Activated T-helper 9 cell treated with anti-CD3 and anti-CD28 coated beads, Interleukin-2, amount 50 U/mL, for 16 hours (primary cell): ENCODE measurements at regions not wholly inside any gene's neighbourhood (a gene's known extent, or its start where the extent isn't known, plus 50 kb on each side); places are given as distances from the start of the nearest gene placed in this dataset.
A peak's percentile ranks its signal among the peaks of the same experiment; 100 is the strongest.
"Not testable (repeated sequence)": the region's sequence is repeated elsewhere in the genome, so short reads cannot be mapped to it uniquely, and the experiment has no call there.

Source experiments
- DNase-seq: peaks from one replicate; pipeline ENCODE4 v3.0.0-alpha.2; 2020; ENCODE audit warnings: low read depth

DNA sequence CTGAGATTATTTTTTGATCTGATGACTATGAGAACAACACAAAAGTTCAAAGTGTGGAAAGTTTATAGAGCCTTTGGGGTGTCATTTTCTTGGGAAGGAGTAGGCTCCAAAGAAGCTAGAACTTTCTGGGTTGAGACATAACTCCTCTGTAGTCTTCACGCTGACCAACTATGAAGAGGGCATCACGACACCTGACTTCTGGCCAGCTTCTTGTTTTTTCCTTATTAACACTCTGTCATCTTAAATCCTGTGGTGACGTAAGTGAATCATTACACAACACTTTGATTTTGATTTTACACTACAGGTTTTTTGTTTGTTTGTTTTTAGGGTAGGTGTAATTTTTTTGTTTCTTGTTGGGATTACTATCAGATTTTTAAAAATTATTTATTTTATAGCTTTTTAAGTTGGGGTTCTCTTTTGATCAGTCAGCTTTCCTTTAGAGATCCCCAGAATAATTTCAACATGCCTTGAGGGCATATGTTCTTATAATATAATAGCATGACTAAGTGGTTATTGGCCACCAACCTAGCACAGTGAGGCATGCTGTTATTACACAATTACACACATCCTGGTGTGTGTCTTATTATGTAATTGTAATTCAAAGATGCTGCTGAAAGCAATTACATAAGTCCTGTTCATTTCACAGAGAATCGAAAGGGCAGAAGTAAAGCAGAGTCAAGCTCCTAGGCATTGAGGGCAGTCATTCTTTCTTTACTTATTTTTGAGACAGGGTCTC lies 281.6 kb upstream of the NOTCH2NLA start:
- DNase-seq: not testable (repeated sequence)

DNA sequence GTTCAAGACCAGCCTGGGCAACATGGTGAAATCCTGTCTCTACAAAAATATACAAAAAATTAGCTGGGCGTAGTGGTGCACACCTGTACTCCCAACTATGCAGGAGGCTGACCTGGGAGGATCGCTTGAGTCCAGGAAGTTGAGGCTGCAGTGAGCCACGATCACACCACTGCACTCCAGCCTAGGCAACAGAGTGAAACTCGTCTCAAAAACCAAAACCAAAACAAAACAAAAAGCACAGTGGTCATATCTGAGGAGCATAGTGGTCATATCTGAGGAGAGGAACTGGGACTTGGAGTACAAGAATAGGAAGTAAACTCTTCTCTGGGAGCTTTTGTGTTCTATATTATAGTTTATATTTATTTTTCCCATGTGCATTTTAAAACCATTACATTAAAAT lies 275.3 kb upstream of the NOTCH2NLA start:
- not testable (repeated sequence) for DNase-seq

DNA sequence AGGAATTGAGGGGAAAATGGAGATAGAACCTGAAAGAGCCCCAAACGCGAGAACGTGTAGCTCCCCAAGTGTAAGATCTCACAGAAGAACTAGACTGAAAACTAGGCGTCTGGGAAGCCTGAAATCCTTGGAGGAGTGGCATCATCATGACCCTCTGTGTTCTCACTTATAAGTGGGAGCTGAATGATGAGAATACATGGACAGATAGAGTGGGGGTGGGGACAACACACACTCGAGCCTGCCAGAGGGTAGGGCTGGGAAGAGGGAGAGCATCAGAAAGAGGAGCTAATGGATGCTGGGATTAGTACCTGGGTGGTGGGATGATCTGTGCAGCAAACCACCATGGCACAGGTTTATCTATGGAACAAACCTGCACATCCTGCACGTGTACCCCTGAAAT lies 258.7 kb upstream of the NOTCH2NLA start:
- DNase-seq: not testable (repeated sequence)

DNA sequence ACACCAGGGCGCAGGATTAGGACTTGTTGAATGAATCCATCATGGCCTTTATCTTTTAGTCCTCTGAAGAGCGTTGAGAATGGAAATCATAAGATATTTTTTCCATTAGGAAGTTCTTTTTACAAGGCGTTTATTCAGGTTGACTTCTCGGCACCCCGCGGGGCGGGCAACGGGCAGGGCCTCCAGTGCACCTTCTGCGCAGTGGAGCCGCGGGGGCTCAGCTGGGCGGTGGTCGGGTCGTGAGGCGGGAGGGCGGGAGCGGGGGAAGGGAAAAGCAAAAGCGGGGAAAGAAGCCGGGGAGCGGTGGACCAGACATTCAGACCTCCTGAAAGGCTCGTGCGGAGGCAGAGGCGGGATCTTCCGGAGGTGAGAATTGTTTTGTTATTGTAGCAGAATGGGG lies 258.3 kb upstream of the NOTCH2NLA start:
- not testable (repeated sequence) for DNase-seq

DNA sequence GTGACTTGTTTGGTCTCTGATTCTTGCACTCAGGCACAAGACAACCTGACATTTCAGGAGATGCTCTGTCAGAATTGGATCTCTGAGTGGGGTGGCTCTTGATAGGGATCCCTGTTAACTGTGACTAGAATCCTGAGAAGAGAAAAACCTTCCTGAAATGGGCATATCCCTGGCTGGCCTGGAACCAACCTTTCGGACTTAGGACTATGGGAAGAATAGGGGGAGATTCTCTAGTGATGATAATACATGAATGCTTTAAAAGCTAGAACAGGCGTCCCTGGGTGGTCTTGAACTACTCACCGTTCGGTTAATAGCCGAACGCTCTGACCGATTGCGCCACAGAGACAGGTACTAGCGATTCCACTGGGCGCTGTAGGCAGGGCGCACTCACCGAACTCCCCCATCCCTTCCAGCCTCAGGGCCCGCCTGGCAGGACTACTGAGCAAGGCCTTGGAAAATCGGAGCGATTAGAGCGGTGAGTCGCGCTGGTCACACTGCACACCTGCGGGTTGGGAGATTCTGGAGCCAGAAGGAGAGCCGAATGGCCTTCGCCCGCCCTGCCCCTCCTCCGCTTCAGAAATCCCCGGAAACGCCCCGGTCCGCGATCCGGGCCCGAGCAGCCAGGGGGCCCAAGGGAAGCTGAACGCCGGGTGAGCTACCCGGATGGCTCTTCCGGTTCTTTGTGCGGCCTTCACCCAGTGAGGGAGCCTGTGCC lies 257.6 kb upstream of the NOTCH2NLA start:
- not testable (repeated sequence) for DNase-seq

DNA sequence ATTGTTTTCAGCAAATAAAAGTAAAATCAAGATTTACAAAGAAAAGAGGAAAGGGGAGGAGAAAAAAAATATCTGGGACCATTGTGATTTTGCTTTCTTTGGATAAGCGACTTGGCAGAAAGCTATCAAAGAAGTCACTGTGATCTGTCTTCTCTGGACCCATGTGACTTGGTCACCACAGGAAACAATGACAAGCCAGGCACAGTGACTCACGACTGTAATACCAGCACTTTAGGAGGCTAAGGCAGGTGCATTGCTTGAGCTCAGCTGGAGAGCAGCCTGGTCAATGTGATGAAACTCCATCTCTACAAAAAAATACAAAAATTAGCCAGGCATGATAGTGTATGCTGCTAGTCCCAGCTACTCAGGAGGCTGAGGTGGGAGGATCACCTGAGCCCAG lies 255.4 kb upstream of the NOTCH2NLA start:
- not testable (repeated sequence) for DNase-seq

DNA sequence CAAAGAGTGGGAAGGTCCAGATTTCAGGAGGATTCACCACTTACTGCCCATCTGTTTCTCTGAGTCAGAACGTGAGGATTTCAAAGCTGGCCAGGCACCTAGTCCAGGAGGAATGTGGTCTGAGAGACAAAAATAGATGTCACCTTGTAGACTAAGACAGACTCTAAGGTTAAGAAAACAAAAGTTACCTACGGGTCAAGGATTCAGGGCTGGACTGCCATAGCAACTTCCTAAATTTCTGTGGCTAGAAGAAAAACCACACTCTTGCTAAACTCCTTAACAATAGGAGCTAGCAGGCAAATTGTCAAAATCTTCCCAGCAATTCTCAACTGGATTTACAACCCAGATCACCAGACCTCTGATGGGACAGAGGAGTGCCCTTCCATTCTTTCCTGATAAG lies 250.4 kb upstream of the NOTCH2NLA start:
- DNase-seq: not testable (repeated sequence)

DNA sequence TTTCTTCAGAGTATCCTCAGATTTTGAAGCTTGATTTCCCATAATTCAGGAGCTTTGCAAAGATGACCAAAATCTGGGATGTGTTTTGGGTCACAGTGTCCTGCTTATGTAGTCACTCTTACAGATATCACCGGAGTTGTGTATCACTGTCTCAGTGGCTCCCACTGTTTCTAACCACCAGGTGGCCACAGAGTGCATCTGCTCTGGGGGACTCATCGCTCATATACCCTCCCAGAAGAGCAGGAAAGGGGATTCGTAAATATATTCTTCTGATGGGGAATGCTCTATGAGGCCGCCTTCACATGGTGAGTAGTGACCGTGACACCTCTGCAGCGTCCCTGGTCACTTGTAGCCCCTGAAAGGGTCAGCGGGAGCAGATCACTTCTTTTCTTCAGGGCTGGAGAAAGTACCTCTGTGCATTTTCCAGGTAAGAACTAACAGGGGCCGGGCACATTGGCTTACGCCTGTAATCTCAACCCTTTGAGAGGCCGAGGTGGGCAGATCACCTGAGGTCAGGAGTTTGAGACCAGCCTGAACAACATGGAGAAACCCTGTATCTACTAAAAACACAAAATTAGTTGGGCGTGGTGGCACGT lies 249.4 kb upstream of the NOTCH2NLA start:
- not testable (repeated sequence) for DNase-seq

DNA sequence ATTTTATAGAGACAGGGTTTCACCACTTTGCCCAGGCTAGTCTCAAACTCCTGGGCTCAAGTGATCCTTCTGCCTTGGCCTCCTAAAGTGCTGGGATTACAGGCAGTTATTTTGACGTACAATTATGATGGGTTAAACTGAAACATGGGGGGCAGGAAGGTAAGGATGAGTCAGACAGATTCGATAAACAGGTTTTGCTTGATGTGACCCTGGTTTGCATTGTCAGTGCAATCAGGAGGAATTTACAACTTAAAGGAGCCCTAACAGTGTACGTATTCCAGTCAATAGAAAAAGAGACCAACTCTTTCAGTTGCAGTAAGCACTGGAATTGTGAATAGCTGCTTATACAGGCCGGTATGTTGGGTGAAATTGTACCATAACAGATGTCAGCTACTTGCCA lies 246.3 kb upstream of the NOTCH2NLA start:
- not testable (repeated sequence) for DNase-seq

DNA sequence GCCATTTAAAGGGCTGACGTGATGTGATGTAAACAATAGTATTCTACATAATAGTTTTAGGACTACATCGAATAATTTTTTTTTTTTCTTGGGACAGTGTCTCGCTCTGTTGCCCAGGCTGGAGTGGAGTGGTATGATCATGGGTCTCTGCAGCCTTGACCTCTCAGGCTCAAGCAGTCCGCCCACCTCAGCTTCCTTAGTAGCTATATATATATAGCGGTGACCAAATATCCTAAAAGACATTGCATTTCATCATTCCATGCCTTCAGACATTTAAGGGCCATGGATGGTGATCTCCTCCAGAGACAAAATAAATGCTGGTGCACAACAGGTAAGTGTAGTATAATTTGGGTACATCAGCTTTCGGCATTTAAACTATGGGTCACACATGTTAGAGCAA lies 245.4 kb upstream of the NOTCH2NLA start:
- not testable (repeated sequence) for DNase-seq

DNA sequence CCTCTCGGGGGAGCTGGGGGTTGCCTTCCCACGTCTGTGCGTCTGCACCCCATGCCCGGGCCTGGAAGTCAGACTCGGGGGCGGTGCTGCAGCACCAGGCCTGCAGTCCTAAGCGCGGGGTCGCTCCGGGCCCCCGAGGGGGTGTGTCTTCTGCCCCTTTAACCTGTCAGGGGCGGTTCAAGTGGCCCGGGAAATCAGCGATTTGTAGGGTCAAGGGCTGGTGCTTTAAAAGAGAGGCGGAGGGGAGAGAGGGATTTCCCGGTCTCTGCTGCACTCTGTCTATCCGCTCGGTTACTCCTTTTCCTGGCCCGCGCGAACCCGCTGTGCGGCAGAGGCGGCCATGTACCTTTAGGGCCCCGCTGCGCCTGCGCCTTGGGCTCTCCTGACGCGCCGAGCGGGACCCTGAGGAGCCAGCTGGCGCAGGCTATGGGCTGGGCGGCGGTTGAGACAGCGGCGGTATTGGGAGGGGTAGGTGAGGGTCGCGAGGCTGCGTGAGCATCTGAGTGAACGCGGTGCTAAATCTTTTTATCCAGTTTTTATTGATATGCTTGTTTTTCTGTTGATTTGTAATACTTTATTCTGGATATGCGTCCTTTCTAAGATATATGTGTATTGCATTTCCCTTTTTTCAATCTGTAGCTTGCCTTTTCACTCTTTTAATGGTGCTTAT lies 243.5 kb upstream of the NOTCH2NLA start:
- DNase-seq: peak; percentile 67

DNA sequence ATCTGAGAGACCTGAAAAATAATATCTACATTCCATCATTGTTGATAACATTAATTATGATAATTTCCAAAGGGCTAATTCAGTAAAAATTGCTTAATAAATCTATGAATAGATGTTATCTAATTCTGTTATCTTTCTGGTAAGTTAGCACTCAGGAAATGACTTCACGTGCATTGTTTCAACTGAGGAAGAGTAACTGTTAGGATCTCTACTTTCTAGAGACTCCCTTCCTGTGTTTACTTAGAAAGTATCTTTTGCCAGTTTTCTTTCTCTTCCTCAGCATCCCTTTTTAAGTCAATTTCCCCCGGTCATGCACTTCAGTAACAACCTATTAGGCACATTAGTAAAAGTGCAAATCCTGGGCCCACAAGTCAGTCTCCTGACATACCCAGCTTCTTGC lies 231.1 kb upstream of the NOTCH2NLA start:
- not testable (repeated sequence) for DNase-seq

DNA sequence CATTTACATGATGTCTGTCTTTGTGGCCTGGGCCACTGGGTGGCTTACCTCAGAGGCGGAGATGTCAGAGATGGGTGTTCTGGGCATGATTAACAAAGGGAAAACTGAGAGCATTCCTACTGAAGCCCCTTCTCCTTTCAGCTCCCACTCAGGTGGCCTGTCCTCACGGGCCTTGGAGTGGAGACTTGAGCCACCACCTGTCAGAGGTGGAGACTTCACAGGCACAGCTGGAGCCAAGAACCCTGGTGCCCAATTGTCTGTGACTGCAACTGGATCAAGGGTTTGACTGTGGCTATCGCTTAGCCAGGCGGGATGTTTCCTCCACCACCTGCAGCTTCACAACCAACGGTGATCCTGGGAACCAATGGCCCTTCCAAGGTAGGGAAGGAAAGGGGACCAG lies 230.5 kb upstream of the NOTCH2NLA start:
- DNase-seq: not testable (repeated sequence)

DNA sequence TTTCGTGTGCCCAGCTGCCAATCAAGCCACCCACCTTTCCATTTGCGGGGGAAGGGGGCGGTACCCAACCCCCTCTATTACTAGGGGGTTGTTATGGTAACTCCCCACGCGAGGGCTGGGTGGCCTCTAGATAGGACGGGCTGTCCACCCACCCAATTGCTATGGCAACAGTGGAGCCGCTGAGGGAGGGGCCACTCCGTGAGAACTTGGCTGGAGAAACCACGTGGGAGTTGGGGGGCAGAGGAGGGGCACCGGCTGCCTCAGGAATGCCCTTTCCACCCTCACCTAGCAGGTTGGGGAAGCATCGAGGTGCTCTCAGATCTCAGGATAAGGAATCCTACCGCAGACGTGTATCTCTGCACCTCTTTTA lies 220.0 kb upstream of the NOTCH2NLA start:
- DNase-seq: not testable (repeated sequence)

DNA sequence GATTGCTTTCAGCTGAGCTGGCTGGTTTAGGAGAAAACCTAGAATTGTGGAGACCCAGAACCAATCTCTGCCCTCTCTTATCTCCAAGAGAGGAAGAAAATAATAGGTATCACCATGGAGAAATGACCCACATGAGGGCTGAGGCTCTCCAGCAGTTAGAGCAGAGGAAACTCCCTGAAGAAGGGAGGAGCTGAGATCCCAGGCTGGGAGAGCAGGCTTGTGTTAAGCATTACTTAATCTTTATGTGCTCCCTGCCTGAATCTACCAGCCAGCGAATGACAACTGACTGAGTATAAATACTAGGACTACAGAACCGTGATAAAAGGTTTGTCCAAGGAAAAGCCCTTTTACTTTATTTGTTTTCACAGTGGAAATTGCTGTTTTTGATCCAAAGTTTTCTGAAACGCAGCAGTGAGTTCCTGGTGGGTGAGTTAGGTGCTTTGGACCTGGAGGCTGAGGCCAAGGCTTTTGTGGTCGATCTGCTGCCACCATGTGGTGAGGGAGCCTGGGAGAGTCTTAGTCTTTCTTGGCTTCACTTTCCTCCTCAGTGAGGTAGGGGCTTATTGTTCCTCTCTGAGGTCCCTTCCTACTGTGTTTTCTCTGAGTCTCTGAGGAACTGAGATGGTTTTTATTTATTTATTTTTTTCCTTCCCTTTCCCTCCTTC lies 219.5 kb upstream of the NOTCH2NLA start:
- peak; percentile 36 for DNase-seq

DNA sequence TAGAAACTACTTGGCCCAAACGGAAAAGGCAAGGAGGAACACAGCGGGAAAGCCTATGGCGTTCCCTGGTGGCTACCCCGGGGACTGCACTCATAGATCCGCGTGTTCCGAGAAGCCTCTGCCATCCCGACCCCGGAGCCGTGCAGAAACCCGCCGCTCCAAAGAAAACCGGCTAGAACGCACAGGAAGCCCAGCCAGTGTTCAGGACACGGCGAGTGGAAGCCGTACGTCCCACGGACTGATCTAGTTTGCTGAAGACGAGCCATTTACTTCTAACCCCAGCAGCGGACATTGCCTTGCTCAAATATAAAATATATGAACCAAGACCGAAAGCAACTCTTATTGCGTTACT lies 215.0 kb upstream of the NOTCH2NLA start:
- peak; percentile 1 for DNase-seq

DNA sequence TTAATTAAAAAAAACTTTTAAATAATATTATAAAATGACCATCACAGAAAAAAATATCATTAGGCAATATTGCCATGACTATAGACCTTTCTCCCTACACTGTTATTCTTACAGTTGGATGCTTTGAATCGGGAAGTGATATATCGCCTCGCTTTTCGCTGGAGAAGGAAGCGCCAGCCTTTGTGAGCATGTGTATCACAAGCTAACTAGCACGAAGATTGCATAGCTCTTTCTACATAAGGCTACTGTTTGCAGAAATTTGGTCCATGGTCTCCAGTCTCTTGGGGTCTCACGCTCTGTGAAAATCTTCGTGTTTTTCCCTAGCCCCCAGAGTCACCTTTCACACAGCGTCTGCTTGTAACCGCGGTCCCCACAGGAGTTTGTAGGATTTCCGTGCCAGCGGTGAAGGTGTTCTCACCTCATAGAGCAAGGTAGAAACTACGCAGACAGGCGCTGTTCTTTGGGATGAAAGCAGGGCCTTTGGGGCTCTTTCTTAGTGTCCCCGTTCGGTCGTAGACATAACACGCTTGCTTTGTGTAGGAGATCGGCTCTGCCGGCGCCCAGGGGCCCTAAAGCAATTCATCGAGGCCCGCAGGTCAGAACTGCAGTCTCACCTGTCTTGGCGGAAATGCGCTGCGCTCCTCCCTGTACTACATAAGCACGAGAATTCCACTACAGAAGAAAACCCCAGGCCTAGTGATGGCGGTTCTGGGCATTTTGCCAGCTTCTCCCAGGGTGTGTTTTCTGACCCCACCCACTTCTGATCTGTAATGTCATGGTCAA lies 214.5 kb upstream of the NOTCH2NLA start:
- not testable (repeated sequence) for DNase-seq

DNA sequence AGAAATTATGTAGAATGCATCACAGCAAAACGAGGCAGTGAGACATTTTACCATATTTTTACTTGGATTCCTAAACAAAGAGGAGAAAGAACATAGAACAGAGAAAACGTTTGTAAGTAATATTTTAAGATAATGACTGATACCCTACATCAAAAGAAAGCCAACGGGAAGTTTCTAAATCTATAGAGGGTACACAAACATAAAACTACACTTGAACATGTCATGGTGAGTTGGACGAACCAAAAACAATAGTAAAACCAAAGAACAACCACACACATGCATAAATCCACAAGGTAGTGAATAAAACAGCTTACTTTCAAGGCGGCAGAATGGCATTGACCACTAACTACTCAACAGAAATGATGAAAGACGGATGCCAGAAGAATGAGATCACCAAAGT lies 209.7 kb upstream of the NOTCH2NLA start:
- not testable (repeated sequence) for DNase-seq

DNA sequence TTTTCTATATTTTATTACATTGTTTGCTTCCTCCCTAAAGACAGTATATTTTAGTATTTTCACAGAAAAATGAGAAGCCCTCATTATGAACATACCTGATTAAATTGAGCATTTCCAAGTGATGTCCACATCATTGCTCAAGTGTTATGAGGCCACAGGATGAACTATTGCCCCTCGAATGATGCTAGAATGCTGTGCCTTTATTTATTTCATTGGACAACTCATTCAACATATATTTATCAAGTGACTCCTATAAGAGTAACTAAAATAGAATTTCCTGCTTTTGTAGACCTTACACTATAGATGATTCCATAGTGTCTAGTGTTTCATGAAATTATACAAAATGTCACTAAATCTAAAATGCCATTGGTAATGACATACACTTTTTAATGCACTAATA lies 187.8 kb upstream of the NOTCH2NLA start:
- DNase-seq: not testable (repeated sequence)

DNA sequence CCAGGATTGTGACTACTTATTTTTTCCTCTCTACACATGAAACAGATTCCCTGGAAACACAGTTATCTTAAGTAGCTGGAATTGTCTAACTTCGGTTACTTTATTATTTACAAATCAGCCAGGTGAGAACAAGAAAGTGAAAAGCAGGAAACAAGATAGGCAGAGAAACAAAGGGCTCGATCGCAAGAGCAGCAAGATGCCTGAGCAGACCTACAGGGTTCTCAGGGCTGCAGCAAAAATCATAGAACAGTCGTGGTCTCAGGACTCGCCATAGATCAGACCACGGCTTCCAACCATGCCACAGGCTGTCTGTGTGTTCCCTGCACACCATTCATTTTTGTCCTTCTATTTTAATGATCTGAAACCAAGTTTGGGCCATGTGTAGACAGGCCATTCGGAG lies 186.2 kb upstream of the NOTCH2NLA start:
- not testable (repeated sequence) for DNase-seq

DNA sequence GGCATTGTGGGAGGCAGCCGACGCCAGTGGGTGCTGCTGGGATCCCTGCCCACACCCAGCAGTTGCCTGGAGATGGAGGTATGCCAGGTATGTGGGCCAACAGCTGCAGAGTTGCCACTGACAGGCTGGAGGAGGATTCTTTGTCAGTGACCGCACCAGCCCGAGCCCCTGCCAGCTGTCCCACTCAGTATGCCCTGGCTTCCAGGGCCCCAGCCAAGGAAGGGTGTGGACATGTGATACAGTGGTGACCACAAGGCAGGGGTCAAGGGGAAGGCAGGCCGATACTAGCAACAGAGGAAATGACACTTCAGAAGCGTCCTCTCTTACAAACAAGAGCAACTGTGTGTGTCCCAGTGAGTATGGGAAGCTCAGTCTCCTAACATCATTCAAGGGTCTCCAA lies 185.1 kb upstream of the NOTCH2NLA start:
- not testable (repeated sequence) for DNase-seq
